Activated CD8-positive, alpha-beta memory T cell treated with anti-CD3 and anti-CD28 coated beads, Interleukin-2, amount 50 U/mL, for 24 hours (primary cell): ENCODE measurements at regions not wholly inside any gene's neighbourhood (a gene's known extent, or its start where the extent isn't known, plus 50 kb on each side); places are given as distances from the start of the nearest gene placed in this dataset.

Experiments used
- DNase-seq: peaks from one replicate; pipeline ENCODE4 v3.0.0-alpha.2; 2020; ENCODE audit errors: extremely low read depth

DNA sequence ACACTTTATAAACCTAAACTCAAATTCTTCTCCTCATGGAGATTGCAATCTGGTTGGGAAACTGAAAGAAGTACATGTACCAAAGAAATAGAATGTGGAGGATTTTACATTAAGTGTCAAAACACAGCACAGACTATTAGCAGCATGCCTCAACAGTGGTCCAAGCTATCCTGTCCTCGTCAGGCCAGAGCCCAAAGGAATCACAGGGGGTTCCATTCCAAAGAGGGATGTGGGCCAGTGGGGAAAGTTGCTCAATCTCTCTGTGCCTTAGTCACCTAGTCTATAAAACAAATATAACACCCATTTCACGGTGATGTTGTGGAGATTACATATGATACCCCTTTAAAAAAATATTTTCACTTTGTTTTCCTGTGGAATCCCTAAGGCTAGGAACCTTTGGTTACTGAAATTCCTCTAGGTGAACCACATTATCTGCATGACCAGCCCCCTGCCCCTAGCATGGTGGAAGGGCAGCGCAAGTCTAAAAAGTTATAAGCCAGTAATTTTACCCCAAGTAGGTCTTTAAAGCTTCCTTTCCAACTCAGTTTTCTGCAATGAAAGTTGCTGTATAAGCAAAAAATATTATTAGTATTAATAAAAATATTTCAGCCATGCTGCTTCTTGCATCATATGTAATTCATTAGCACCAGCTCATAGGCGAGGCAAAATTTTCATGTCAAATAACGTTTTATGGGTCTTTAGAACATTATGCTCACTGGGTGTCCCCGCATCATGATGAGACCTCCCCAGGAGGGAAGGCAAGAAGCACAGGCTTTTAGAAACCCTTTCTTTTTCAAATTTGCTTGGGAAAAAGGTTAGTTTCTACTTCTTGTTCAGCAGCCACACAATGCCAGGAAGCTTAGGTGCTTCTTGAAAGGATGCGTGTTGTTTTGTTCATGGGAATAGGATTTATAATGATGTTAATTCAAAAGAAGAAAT, 548.8 kb upstream of the PKN2 start:
- DNase-seq: no peak

DNA sequence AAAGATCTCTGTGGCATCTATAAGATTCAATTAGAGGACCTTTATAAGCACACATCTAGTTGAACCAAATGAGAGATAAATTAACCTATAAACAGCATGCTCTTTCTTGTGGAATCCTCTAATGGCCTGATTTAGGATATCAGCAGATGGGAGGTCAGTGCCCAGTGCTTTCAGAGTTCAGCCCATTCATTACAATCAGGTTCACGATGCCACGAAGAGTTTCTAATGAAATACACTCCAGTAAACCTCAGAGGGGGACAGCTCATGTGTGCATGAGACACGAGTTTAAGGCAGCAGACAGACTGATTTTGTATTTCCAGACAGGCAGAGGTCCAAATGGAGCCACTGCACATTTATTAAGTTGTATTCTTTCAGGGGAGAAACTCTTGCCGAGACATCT, 544.4 kb upstream of the PKN2 start:
- DNase-seq: no peak

DNA sequence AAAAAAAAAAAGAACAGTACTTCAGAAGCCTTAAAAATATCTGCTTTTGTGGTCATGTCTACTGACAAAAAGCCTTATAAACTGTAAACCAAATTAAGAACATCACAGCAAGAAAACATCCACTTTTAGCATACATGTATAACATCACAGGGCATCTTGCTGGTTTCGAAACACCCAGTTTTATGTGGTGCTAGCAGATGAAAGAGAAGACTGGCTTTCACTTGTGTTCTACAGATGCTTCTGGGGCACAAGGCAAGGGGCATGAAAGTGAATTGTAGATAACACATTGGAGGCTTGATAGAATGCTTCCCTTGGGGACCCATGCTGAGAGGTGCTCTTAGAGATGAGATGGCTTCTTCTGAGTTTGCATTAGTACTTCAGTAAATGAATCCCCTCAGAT, 543.7 kb upstream of the PKN2 start:
- DNase-seq: no peak

DNA sequence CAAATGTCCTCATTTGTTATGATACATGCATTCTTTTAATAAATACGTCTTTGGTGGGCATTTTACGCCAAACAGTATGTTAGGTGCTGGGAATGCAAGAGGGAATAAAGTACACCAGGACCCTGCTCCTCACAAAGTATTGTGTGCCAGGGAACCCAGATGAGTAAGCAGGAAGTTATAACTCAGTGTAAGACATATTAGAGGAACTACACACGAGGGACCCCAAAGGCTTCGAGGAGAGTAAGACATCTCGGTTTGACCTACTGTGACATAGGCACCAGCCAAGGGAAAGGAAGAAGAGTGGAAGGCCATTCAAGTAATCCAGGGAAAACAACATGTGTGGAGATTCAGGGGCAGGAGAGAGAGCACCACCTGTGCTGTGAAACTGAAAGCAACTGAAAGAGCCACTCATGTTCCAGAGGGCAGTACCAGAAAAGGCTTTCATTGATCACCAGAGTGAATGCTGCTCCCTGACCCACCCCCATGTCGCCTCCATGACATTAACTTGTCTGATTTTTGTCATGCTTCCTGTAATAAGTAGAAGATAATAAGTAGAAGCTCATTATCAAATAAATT, 542.5 kb upstream of the PKN2 start:
- DNase-seq: no peak

DNA sequence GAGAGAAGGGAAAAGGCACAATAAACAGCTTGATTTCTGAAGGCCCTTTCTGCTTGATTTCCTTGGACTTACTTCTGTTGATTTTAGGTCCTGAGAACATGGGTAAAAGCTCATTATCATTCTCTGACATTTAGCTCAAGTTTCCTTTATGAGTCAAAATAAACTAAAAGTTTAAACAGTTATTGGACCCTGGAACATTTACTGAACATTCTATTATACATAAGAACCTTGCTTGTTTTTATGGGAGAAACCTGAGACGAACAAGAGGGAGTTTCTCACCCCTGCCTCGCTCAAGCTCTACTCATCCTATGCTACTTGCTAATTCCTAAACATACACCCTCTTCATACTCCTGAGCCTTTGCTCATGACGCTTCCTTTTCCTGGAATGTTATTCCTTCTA, 538.3 kb upstream of the PKN2 start:
- DNase-seq: no peak

DNA sequence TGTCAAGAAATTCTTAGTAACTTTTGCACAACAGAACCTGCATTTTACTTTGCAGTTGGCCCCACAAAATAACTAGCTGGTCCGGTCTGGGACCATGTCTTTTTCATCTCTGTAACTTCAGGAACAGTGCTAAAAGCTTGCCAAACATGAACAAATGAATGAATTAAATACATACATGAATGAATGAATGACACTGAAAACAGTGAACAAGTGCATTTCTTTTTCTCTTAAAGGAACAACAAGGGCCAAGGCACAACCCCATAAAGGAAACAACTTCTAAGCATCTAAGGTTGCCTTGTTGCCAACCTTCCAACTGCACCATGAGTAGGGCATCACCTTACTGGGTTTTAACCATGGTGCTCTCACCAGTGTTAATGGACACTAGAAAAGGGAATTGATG, 534.4 kb upstream of the PKN2 start:
- DNase-seq: no peak

DNA sequence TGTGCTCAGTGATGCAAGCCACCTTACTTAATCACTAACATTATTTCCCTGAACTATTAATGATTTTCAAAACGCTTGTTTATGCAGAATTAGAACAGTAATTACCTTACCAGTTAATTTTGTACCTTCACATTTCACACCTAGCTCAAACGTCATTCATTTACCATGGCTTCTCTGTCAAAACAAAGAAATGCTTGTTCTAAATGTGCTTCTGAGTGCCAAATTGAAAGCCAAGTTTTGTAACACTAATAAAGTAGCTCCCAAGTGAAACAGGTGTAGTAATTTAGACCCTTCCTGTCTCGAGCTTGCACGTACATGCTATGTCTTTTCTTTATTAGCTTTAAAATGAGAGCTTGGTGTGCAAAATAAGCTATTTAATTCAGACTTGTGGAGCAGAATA, 533.7 kb upstream of the PKN2 start:
- no peak for DNase-seq

DNA sequence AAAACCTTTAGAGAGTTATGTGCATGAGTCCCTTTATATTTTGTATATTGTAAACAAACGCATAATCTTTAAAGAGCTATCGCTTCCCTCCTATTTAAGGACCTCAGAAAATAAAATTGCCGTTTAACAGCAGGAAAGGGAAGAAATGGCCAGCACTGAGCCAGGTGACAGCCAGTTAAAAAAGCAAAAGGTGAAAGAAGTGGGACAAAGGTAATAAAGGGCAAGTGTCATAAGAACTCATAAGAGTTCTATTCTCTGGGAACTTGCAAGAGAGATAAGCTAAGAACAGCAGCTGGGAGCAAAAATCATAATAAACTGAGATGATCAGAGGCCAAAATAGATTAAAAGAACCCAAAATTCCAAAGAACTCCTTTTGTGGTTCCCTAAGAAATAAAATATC, 520.9 kb upstream of the PKN2 start:
- DNase-seq: no peak

DNA sequence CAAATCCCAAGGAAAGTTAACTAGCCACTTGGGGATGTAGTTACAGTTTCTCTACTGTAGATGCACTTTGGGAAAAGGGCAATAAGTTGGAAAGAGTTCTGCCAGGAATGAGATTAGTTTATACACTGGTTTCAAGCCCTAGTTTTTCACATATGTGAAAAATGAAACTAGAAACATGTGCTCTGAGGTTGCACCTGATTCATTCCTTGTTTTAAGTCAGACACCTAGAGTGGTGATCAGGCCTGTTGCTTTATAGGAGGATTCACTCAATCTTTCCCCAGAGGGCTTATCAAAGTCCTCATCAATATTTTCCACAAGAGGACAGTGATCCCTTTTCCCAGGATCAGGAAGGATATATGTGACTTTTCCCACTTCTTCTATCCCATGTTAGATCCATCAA, 515.9 kb upstream of the PKN2 start:
- no peak for DNase-seq

DNA sequence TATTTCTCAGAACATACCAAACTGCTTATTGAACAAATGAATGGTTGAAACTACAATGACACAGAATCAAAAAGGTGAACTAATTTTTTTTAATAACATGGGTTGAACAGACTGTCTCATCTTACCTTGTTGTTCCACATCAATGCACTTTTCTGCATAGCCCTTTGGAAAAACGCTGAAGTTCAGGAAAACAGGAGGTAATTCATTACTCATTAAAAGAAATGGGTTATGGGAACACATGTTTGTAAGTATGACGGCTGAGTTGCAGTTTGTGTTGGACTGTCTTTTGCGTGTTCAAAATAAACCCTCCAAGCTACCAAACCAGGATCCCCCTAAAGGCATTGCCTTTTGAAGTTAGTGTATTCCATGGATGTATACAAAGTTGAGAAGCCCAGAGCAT, 514.9 kb upstream of the PKN2 start:
- no peak for DNase-seq

DNA sequence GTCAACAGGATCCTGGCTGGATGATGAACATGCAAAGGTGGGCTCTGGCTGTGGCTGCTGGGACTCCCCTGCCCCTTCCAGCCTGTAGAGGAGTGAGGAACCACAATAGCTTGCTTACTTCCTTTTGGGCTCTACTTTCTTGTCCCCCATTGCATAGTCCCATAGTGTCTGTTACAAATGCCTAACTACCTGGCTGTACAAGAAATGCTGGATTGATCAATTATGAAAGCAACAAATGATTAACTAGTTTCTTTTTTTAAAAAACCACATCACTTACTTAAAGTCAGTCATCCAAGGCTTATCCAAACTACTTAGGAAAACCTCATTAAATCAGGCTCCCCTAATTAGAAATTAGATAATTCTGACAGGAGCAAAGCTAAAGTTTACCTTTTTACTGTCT, 514.1 kb upstream of the PKN2 start:
- no peak for DNase-seq

DNA sequence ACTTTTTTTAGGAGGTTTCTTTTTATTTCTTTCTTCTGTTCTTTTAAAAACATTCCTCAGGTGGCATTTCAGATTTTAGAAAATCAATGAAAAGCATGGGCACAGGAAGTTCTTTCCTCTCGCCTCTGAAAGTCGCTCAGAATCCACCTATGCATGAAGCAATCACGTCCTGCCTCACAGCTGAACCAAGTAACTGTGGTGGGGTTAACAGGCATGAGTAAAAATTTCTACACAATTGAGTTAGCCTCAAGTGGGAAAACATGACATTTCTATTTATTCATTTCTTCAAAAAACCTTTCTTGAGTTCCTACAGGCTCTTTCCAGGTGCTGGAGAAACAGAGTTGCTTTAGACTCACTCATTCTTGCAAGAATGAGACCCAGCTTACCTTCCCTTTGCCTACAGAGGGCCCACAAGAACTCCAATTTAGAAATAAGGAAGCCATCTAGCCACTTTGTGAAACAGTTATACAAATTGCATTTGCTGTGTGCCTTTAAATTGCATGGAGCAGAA, 508.9 kb upstream of the PKN2 start:
- DNase-seq: no peak

DNA sequence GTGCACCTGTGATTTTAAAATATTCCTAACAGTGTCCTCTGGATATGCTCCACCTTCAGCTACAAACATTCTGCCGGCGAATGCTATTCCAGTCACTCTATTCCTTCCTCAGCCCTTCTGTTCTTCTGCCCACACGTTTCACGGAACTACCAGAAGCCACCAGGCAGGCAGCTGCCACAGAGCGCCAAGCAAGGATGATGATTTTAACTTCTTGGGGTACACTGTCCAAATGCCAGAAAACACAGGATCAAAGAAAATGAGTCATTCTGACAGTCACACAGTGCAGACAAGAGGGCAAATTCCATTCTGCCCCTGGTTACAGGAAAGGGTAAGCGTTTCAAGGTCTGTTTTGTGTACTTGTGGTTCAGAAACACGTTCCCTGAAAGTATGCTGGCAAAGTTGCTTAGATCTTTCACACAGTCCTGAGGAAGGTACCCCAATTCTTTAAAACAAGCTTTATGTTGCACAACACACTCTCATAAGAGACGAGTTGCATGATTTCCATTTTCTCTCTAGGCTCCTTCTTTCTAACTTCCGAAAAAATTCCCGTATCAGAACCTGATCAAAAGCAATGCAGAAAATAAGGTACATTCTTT, 508.3 kb upstream of the PKN2 start:
- DNase-seq: no peak

DNA sequence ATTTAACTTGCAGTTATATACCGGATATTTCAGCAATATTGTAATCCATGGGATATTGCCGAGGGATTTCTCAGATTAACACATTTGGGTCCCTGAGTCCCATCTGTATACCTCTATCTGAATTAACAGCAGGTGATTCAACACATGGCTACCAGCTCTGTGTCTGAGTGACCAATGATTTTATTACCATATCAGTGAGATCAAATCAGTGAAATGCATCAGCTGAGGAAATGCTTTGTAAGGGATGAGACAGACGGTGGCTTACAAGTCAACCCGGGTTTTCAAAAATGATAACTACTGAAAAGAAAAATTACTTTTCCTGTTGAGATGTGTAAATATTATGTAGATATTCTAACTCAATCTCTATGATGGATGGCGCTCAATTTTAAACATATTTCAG, 504.1 kb upstream of the PKN2 start:
- no peak for DNase-seq

DNA sequence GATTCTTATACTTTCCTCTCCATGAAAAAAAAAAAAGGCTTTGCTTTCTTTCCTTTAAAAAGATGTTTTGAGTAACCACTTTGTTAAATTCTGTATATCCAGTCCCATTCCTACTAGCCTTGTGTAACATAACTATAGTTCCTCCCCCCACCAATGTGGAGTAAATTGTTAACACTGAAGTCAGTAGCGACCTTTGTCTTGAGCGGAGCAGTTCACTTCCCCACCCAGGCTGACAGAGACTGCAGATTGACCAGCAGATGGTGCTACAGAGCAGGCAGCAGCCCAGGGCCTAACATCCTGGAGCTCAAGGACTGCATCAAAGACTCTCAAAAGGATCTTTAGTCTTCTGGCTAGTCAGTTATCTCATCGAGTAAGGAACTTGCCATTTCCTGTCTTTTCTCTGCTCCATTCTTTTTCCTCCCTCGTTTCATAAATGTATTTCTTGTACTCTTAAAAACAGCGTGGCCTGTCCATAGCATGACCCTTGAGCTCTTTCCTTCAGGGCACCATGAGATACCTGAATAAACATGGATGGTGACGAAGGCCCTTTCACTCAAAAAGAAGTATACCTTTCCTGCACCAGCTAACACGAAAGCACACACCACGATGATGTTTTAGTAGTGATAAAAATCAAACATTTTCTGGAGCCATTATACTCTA, 503.5 kb upstream of the PKN2 start:
- DNase-seq: peak; percentile 3

DNA sequence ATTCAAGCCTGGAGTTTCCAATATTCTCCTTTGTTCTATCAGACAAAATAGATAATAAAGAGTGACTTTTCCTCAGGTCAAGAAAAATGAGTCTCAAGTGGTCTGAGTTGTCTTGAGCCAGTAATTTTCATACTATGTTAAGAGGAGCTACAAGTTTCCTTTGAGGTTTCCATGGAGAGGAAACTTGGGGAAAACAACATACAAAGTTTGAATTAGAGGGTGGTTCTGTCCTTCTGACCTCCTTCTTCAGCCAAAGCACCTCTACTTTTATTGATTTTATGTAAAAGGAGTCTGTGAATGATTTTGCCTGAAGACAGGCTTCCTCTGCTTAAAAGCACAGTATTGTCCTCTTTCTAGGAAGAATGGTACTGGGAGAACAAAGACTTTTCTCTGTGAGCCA, 497.2 kb upstream of the PKN2 start:
- no peak for DNase-seq

DNA sequence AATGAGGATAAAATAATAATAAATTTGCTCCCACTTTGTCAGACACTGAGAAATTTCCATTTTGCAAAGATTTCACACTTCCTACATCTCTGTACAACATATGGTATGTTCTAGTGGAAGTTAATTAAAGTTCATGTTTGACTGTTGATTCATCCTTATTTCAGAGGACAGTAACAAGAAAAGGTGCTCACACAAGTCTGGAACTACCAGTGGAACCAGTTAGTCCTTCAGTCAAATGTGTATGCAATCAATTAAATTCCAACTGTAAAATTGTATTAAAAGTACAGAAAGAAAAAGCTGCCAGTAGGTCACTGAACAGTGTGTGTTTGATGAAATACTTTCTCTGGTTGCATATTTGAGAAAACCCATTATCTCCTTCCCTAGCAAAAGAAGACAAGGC, 496.0 kb upstream of the PKN2 start:
- DNase-seq: no peak

DNA sequence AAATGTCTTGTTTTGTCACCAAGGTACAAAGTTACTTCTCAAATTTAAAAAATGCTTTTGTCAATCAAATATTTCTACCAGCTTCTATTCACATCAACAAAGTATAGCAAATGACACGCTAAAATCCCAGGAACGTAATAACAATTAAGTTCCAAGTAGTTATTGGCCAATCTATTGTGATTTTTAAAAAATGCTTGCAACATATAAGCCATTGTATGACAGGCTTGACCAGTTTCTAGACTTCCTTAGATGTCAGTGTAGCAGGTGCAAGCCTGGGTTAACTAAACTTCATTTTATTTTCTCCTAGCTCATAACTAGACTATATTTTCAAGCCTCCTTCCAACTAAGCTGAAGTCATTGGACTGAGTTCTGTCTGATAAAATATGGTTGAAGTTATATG, 494.5 kb upstream of the PKN2 start:
- no peak for DNase-seq

DNA sequence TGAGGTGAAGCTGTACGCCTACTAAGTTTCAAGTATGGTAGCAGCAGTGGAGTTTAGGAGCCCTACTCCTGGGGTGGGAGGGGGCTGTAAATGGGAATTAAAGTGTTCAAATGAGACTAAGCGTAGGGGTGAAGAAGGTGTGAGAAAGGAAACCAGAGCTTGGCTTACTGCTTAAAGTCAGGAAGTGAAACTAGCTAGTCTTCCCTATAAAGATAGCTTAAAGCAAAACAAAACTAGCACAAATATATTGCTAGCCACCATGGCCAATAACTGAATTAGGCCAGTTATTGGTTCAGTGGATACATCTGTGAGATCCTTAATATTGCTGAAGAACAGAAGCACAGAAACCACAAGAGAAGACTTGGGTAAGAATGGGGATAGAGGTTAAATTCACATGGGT, 492.2 kb upstream of the PKN2 start:
- DNase-seq: no peak

DNA sequence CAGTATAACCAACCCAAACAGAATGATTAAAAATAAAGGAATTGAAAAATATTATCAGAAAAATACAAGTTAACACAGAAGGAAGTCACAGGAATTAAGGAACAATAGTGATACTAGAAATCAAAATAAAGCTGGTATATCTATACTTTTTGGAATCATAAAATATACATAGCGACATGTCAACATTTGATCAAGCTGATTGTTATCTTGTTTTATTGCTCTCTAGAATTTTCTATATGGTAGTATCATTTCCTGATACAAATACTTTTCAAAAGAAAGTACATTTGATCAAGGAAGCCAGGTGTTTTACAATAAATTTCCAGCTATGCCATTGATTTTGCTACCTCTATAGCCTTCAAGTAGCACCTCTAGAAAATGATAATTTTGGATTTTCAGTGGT, 489.5 kb upstream of the PKN2 start:
- DNase-seq: no peak

DNA sequence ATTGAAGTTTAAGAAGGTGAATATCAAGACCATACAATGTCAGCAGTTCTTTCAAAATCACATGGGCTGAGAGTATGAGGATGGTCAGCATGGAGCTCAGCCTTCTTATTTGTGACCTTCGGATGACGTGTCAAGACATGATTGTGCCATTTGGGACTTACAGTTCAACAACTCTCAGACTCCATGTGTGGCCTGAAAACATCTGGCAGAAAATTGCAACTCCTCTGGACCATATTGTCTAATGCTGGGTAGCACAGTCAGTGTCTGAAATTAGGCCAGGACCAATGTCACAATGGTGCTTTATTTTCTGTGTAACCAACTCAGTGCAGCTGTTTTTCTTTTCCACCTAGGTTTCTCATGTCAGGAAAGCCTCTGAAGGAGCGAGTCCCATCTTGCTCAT, 483.5 kb upstream of the PKN2 start:
- DNase-seq: no peak

DNA sequence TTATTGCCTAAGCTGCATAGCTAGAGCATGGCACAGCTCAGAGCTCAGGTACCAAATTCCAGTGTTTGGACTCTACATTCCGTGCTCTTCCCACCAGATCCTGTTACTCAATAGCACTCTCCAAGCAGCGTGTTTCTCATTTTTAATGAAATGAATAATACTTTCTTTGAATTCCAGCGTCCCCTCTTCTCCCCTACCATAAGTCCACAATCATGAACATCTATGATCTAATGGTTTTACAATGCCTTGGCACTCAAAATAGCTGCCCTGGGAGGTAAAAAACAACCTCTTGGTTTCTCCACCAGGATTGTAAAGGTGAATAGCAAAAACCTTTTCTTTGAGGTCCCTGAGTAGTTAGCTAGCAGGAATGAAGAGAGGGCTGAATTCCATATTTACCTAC, 480.0 kb upstream of the PKN2 start:
- DNase-seq: no peak
